Panc1 (cell line): ENCODE measurements at regions not wholly inside any gene's neighbourhood (a gene's known extent, or its start where the extent isn't known, plus 50 kb on each side); places are given as distances from the start of the nearest gene placed in this dataset.

Source experiments
- ATAC-seq: fragments of 200-7000 bp; cut with Tn5 transposase; 2 replicates; pipeline ENCODE4 v1.9.1; 2020; ENCODE audit warnings: mild to moderate bottlenecking, moderate library complexity
- BruUV-seq: library from RNA; stranded (reverse); fragments of 400-500 nt; replicated peaks from 2 replicates; lab custom pipeline; 2021; lab: Mats Ljungman, UMichigan
- CTCF ChIA-PET: fragments of 300-600 bp; sonication (Branson Sonifier 250); formaldehyde crosslinking; loops from one replicate; lab custom pipeline; 2022; ENCODE audit warnings: antibody characterized with exemption; lab: Charles Lee
- POLR2A ChIA-PET: fragments of 300-600 bp; sonication (Branson Sonifier 250); formaldehyde crosslinking; loops from one replicate; lab custom pipeline; 2022; ENCODE audit warnings: antibody characterized with exemption; lab: Charles Lee
- DNase-seq: peaks from one replicate; pipeline ENCODE4 v3.0.0-alpha.2; 2010; ENCODE audit warnings: low read depth, low spot score
- H3K27ac ChIP-seq: 2 replicates; pipeline ENCODE4 v1.5.1; 2011; ENCODE audit warnings: mild to moderate bottlenecking, low read length, inconsistent platforms
- H3K27me3 ChIP-seq: fragments of 200-500 bp; sonication (Bioruptor generic); 2 replicates; pipeline ENCODE4 v1.6.0; 2014; ENCODE audit warnings: low read length, inconsistent platforms; ENCODE audit not compliant: control insufficient read depth, insufficient read depth
- H3K36me3 ChIP-seq: fragments of 200-500 bp; sonication (Bioruptor generic); 2 replicates; pipeline ENCODE4 v1.5.1; 2014; ENCODE audit warnings: inconsistent platforms, mild to moderate bottlenecking, low read length, moderate library complexity; ENCODE audit not compliant: control insufficient read depth, insufficient read depth
- H3K4me1 ChIP-seq: 2 replicates; pipeline ENCODE4 v1.5.1; 2011; ENCODE audit warnings: inconsistent platforms, mild to moderate bottlenecking, low read length, moderate library complexity; ENCODE audit not compliant: control insufficient read depth, insufficient read depth
- H3K4me3 ChIP-seq, 2 experiments: 2 replicates each; pipeline ENCODE4 v1.5.1; 2011 to 2012; ENCODE audit warnings: low read depth in 2 of 2, low read length in 2 of 2, mild to moderate bottlenecking in 2 of 2, inconsistent platforms in 1 of 2, moderate library complexity in 1 of 2
- H3K9me3 ChIP-seq: fragments of 200-500 bp; sonication (Bioruptor generic); 2 replicates; pipeline ENCODE4 v1.5.1; 2014; ENCODE audit warnings: low read depth, mild to moderate bottlenecking, inconsistent platforms, low read length, moderate library complexity; ENCODE audit not compliant: control insufficient read depth, insufficient read depth
- CTCF ChIP-seq: fragments of 450-650 bp; IDR thresholded peaks from 2 replicates; pipeline ENCODE4 v1.5.1; 2017; ENCODE audit warnings: mild to moderate bottlenecking
- POLR2AphosphoS5 ChIP-seq: IDR thresholded peaks from 2 replicates; pipeline ENCODE4 v1.6.1; 2012; ENCODE audit warnings: mild to moderate bottlenecking, low read depth, low read length, moderate library complexity
- REST ChIP-seq, 2 experiments: IDR thresholded peaks; 2 replicates each; pipeline ENCODE4 v1.6.1; 2011 to 2012; ENCODE audit warnings: low read depth in 2 of 2, control low read depth in 1 of 2, low read length in 1 of 2, mild to moderate bottlenecking in 1 of 2, moderate library complexity in 1 of 2; ENCODE audit not compliant: insufficient read depth in 1 of 2
- SIN3A ChIP-seq: IDR thresholded peaks from 2 replicates; pipeline ENCODE4 v1.6.1; 2012; ENCODE audit warnings: low read depth, mild to moderate bottlenecking, low read length, moderate library complexity, borderline replicate concordance; ENCODE audit not compliant: insufficient read depth
- TCF7L2 ChIP-seq: IDR thresholded peaks from 2 replicates; pipeline ENCODE4 v1.6.1; 2011; ENCODE audit warnings: mild to moderate bottlenecking, low read depth, low read length, inconsistent platforms
- in situ Hi-C: cut with HindIII; loops from 2 replicates; pipeline ENCODE4 v1.10.0; 2016; ENCODE audit warnings: low sequenced_read_pairs, low pct_unique_long_range_greater_than_20kb
- intact Hi-C: fragments of 100-400 bp; cut with micrococcal nuclease; formaldehyde crosslinking; loops from one replicate; pipeline ENCODE4 v1.10.0; 2022; ENCODE audit not compliant: unreplicated experiment

- in situ Hi-C loops, result no loop called here
- no TSS peak for BruUV-seq
- POLR2A ChIA-PET, result no interaction called here
These were observed 950.6 kb downstream of the CNTNAP5 start for GRCh38 chr2:124975648-124976047.

GRCh38 chr2:124978597-124978996 lies 953.5 kb downstream of the CNTNAP5 start:
- in situ Hi-C loops, result no loop called here
- Histone ChIP-seq H3K4me3 (no peak overlapping the region), H3K27ac (no peak overlapping the region), H3K9me3 (no peaks in the 10 kb centered on the region), H3K36me3 (no peaks in the 10 kb centered on the region), H3K27me3 (no peaks in the 10 kb centered on the region), H3K4me1 (peaks cover 3% of the 10 kb centered on the region; the same call in 1 of the 2 replicates)
- ChIA-PET CTCF (no interaction called here), POLR2A (no interaction called here)
- DNase-seq, result no peak
- TF ChIP-seq CTCF (no peak), POLR2AphosphoS5 (no peak), TCF7L2 (no peak), SIN3A (no peak), REST (IDR thresholded peaks at IDR 0.05; ENCODE audit: insufficient read depth in 1 of 2, low read depth in 2 of 2, low read length in 1 of 2) (no peak)
- intact Hi-C loops, result no loop called here
- no TSS peak for BruUV-seq
- ATAC-seq, result no peak

More at GRCh38 chr2:124975648-124976047, 950.6 kb downstream of the CNTNAP5 start:
- CTCF ChIA-PET, result no interaction called here
- H3K27me3 ChIP-seq, result no peaks in the 10 kb centered on the region
- TF ChIP-seq REST (IDR thresholded peaks at IDR 0.05; ENCODE audit: insufficient read depth in 1 of 2, low read depth in 2 of 2, low read length in 1 of 2), result no peak
- no peak for TF ChIP-seq POLR2AphosphoS5
- no peak for TF ChIP-seq SIN3A
- intact Hi-C loops, result no loop called here
- H3K4me1 ChIP-seq, result no peaks in the 10 kb centered on the region
- H3K36me3 ChIP-seq, result no peaks in the 10 kb centered on the region
- no peak overlapping the region for H3K27ac ChIP-seq
- DNase-seq (no peak), ATAC-seq (no peak)
- no peaks in the 10 kb centered on the region for H3K9me3 ChIP-seq
- no peak overlapping the region for H3K4me3 ChIP-seq
